NOMO-1 treated with dmso at 0.1 percent for 144 hours (cell line): ENCODE measurements at regions not wholly inside any gene's neighbourhood (a gene's known extent, or its start where the extent isn't known, plus 50 kb on each side); places are given as distances from the start of the nearest gene placed in this dataset.

ENCODE experiments used
- DNase-seq: peaks from one replicate; lab custom pipeline; 2025; ENCODE audit not compliant: unreplicated experiment; lab: John Stamatoyannopoulos, UW

- DNase-seq, result no peak
These were observed 386.3 kb upstream of the MAP3K7 start for GRCh38 chr6:90973188-90973587.

GRCh38 chr6:90970672-90971071, 383.8 kb upstream of the MAP3K7 start:
- DNase-seq, result no peak

GRCh38 chr6:90967471-90967870, 380.6 kb upstream of the MAP3K7 start:
- no peak for DNase-seq

- no peak for DNase-seq
These were observed 373.5 kb upstream of the MAP3K7 start for GRCh38 chr6:90960324-90960723.

GRCh38 chr6:90955246-90955645, 368.4 kb upstream of the MAP3K7 start:
- DNase-seq, result no peak

GRCh38 chr6:90953405-90954161, 366.7 kb upstream of the MAP3K7 start:
- no peak for DNase-seq

- DNase-seq, result no peak
These were observed 365.3 kb upstream of the MAP3K7 start for GRCh38 chr6:90952176-90952575.

- DNase-seq, result no peak
These were observed 361.7 kb upstream of the MAP3K7 start for GRCh38 chr6:90948540-90948939.

GRCh38 chr6:90947184-90948064, 360.6 kb upstream of the MAP3K7 start:
- DNase-seq, result no peak

GRCh38 chr6:90941885-90942284, 355.0 kb upstream of the MAP3K7 start:
- DNase-seq, result no peak

GRCh38 chr6:90940812-90941481, 354.1 kb upstream of the MAP3K7 start:
- DNase-seq, result peak; percentile 51

GRCh38 chr6:90939906-90940305, 353.0 kb upstream of the MAP3K7 start:
- DNase-seq, result no peak

- no peak for DNase-seq
These were observed 351.2 kb upstream of the MAP3K7 start for GRCh38 chr6:90938122-90938521.

GRCh38 chr6:90936286-90936685, 349.4 kb upstream of the MAP3K7 start:
- DNase-seq, result no peak

GRCh38 chr6:90934966-90935365, 348.1 kb upstream of the MAP3K7 start:
- no peak for DNase-seq

- no peak for DNase-seq
These were observed 347.2 kb upstream of the MAP3K7 start for GRCh38 chr6:90934081-90934480.

GRCh38 chr6:90932351-90932750, 345.5 kb upstream of the MAP3K7 start:
- no peak for DNase-seq

- no peak for DNase-seq
These were observed 341.2 kb upstream of the MAP3K7 start for GRCh38 chr6:90928051-90928450.

- DNase-seq, result no peak
These were observed 338.9 kb upstream of the MAP3K7 start for GRCh38 chr6:90925726-90926125.

GRCh38 chr6:90922325-90922724, 335.5 kb upstream of the MAP3K7 start:
- DNase-seq, result no peak

GRCh38 chr6:90918361-90918760, 331.5 kb upstream of the MAP3K7 start:
- peak; percentile 56 for DNase-seq

- DNase-seq, result no peak
These were observed 330.5 kb upstream of the MAP3K7 start for GRCh38 chr6:90917376-90917775.
